Fibroblast of mammary gland (primary cell): ENCODE measurements at regions not wholly inside any gene's neighbourhood (a gene's known extent, or its start where the extent isn't known, plus 50 kb on each side); places are given as distances from the start of the nearest gene placed in this dataset.

Source experiments
- DNase-seq: peaks from one replicate; pipeline ENCODE4 v3.0.0-alpha.2; 2010; ENCODE audit warnings: low read depth
- H3K4me3 ChIP-seq: 2 replicates; pipeline ENCODE4 v1.5.1; 2011; ENCODE audit warnings: low read depth, mild to moderate bottlenecking, low read length, moderate library complexity; ENCODE audit not compliant: control insufficient read depth
- CTCF ChIP-seq: conservative IDR thresholded peaks from 2 replicates; pipeline ENCODE4 v1.5.1; 2011; ENCODE audit warnings: low read depth, low read length, inconsistent platforms; ENCODE audit not compliant: control insufficient read depth, insufficient read depth

GRCh38 chr13:44211286-44211685, 162.3 kb upstream of the SERP2 start:
- TF ChIP-seq CTCF = no peak
- no peak overlapping the region for H3K4me3 ChIP-seq
- no peak for DNase-seq

GRCh38 chr13:44211704-44212346, 161.8 kb upstream of the SERP2 start:
- TF ChIP-seq CTCF = no peak
- H3K4me3 ChIP-seq = no peak overlapping the region
- no peak for DNase-seq

- TF ChIP-seq CTCF = no peak
- peak; percentile 26 for DNase-seq
- no peak overlapping the region for H3K4me3 ChIP-seq
These were observed 160.8 kb upstream of the SERP2 start for GRCh38 chr13:44212633-44213396.

- DNase-seq = peak; percentile 52
- H3K4me3 ChIP-seq = no peak overlapping the region
- TF ChIP-seq CTCF = no peak
These were observed 155.0 kb upstream of the SERP2 start for GRCh38 chr13:44218501-44219240.

- no peak overlapping the region for H3K4me3 ChIP-seq
- no peak for TF ChIP-seq CTCF
- peak; percentile 63 for DNase-seq
These were observed 153.8 kb upstream of the SERP2 start for GRCh38 chr13:44219577-44220548.

- no peak overlapping the region for H3K4me3 ChIP-seq
These were observed 152.7 kb upstream of the SERP2 start for GRCh38 chr13:44220948-44221347.

More at GRCh38 chr13:44220948-44221347, 152.7 kb upstream of the SERP2 start:
- TF ChIP-seq CTCF = no peak
- no peak for DNase-seq
